IMR-90 (cell line): ENCODE measurements at regions not wholly inside any gene's neighbourhood (a gene's known extent, or its start where the extent isn't known, plus 50 kb on each side); places are given as distances from the start of the nearest gene placed in this dataset.

Source experiments
- ATAC-seq: fragments of 200-7000 bp; cut with Tn5 transposase; 2 replicates; pipeline ENCODE4 v1.9.1; 2020; ENCODE audit warnings: low read depth, mild to moderate bottlenecking, moderate library complexity
- BruUV-seq: library from RNA; stranded (reverse); fragments of 400-500 nt; replicated peaks from 2 replicates; lab custom pipeline; 2021; lab: Mats Ljungman, UMichigan
- CTCF ChIA-PET: fragments of 300-600 bp; formaldehyde crosslinking; extraction: SDS; loops from one replicate; lab custom pipeline; 2021; ENCODE audit warnings: antibody characterized with exemption; lab: Yijun Ruan, JAX
- POLR2A ChIA-PET: fragments of 300-600 bp; sonication (Branson Sonifier 250); formaldehyde crosslinking; loops from one replicate; lab custom pipeline; 2022; ENCODE audit warnings: antibody characterized with exemption; ENCODE audit not compliant: unreplicated experiment; lab: Charles Lee
- DNase-seq: peaks from one replicate; pipeline ENCODE4 v3.0.0; 2013
- H2AFZ ChIP-seq: replicated peaks from 2 replicates; pipeline ENCODE3; 2013; ENCODE audit warnings: low read length, mild to moderate bottlenecking; ENCODE audit not compliant: poor library complexity
- H2AK5ac ChIP-seq: 2 replicates; pipeline ENCODE4 v1.6.1; 2013; ENCODE audit warnings: low read depth, low read length, inconsistent platforms
- H2AK9ac ChIP-seq: replicated peaks from 2 replicates; pipeline ENCODE3; 2013; ENCODE audit warnings: mild to moderate bottlenecking, low read depth, low read length, moderate library complexity; ENCODE audit not compliant: poor library complexity
- H2BK120ac ChIP-seq: 2 replicates; pipeline ENCODE4 v1.6.1; 2013; ENCODE audit warnings: low read depth, low read length, inconsistent platforms
- H2BK15ac ChIP-seq: 3 replicates; pipeline ENCODE4 v1.6.1; 2013; ENCODE audit warnings: low read depth, low read length, inconsistent platforms
- H2BK20ac ChIP-seq: 2 replicates; pipeline ENCODE4 v1.6.1; 2013; ENCODE audit warnings: low read depth, mild to moderate bottlenecking, inconsistent platforms, low read length, moderate library complexity
- H2BK5ac ChIP-seq: 2 replicates; pipeline ENCODE4 v1.6.1; 2013; ENCODE audit warnings: mild to moderate bottlenecking, low read depth, low read length, inconsistent platforms; ENCODE audit not compliant: poor library complexity, severe bottlenecking
- H3K14ac ChIP-seq: replicated peaks from 2 replicates; pipeline ENCODE4 v1.6.1; 2013; ENCODE audit warnings: low read depth, low read length, inconsistent platforms
- H3K18ac ChIP-seq: 2 replicates; pipeline ENCODE4 v1.6.1; 2013; ENCODE audit warnings: low read depth, low read length, control low read depth
- H3K23ac ChIP-seq: 2 replicates; pipeline ENCODE4 v1.6.1; 2013; ENCODE audit warnings: low read depth, low read length, inconsistent platforms
- H3K27ac ChIP-seq: 2 replicates; pipeline ENCODE4 v1.5.1; 2013; ENCODE audit warnings: mild to moderate bottlenecking, control low read depth, low read length; ENCODE audit not compliant: insufficient read depth
- H3K27me3 ChIP-seq: 2 replicates; pipeline ENCODE4 v1.6.1; 2013; ENCODE audit warnings: low read length; ENCODE audit not compliant: control insufficient read depth, insufficient read depth
- H3K36me3 ChIP-seq: 2 replicates; pipeline ENCODE4 v1.6.1; 2013; ENCODE audit warnings: low read length, mixed read lengths; ENCODE audit not compliant: control insufficient read depth, insufficient read depth
- H3K4ac ChIP-seq: 2 replicates; pipeline ENCODE4 v1.6.1; 2013; ENCODE audit warnings: low read depth, low read length, inconsistent platforms
- H3K4me1 ChIP-seq: 2 replicates; pipeline ENCODE4 v1.6.1; 2013; ENCODE audit warnings: low read length, mixed read lengths; ENCODE audit not compliant: control insufficient read depth, insufficient read depth
- H3K4me2 ChIP-seq: 2 replicates; pipeline ENCODE4 v1.6.1; 2013; ENCODE audit warnings: low read depth, mild to moderate bottlenecking, control low read depth, low read length, moderate library complexity
- H3K4me3 ChIP-seq: 2 replicates; pipeline ENCODE4 v1.5.1; 2013; ENCODE audit warnings: low read depth, mild to moderate bottlenecking, control low read depth, low read length, moderate library complexity; ENCODE audit not compliant: insufficient read depth
- H3K56ac ChIP-seq: 2 replicates; pipeline ENCODE4 v1.6.1; 2013; ENCODE audit warnings: low read length, inconsistent platforms; ENCODE audit not compliant: insufficient read depth; ENCODE audit errors: extremely low read depth
- H3K79me1 ChIP-seq, 2 experiments: 2 replicates each; pipeline ENCODE4 v1.6.1; 2013; ENCODE audit warnings: low read length in 2 of 2, inconsistent platforms in 1 of 2, low read depth in 1 of 2
- H3K9ac ChIP-seq: 2 replicates; pipeline ENCODE4 v1.6.1; 2013; ENCODE audit warnings: low read depth, low read length, control low read depth
- H3K9me1 ChIP-seq: 2 replicates; pipeline ENCODE4 v1.6.1; 2013; ENCODE audit warnings: low read length, inconsistent platforms; ENCODE audit not compliant: insufficient read depth
- H3K9me3 ChIP-seq: 2 replicates; pipeline ENCODE4 v1.6.1; 2013; ENCODE audit warnings: low read length; ENCODE audit not compliant: control insufficient read depth, insufficient read depth
- H4K20me1 ChIP-seq: 2 replicates; pipeline ENCODE4 v1.6.1; 2013; ENCODE audit warnings: low read length, inconsistent platforms; ENCODE audit not compliant: insufficient read depth
- H4K5ac ChIP-seq: 2 replicates; pipeline ENCODE4 v1.6.1; 2013; ENCODE audit warnings: mild to moderate bottlenecking, low read depth, low read length, control low read depth
- H4K8ac ChIP-seq, 2 experiments: 2 replicates each; pipeline ENCODE4 v1.6.1; 2013; ENCODE audit warnings: low read depth in 2 of 2, low read length in 2 of 2, control low read depth in 1 of 2, inconsistent platforms in 1 of 2
- H4K91ac ChIP-seq: 2 replicates; pipeline ENCODE4 v1.6.1; 2013; ENCODE audit warnings: low read depth, low read length, inconsistent platforms; ENCODE audit not compliant: insufficient read depth
- BHLHE40 ChIP-seq: fragments of 150-350 bp; IDR thresholded peaks from 2 replicates; pipeline ENCODE4 v1.6.1; 2016; ENCODE audit warnings: mild to moderate bottlenecking, low read depth, low read length
- CEBPB ChIP-seq: IDR thresholded peaks from 2 replicates; pipeline ENCODE4 v1.6.1; 2012; ENCODE audit warnings: low read depth, low read length, improper control_type of control experiment
- CHD1 ChIP-seq: IDR thresholded peaks from 2 replicates; pipeline ENCODE4 v1.6.1; 2012; ENCODE audit warnings: low read depth, low read length, improper control_type of control experiment
- ELK1 ChIP-seq: fragments of 150-350 bp; IDR thresholded peaks from 2 replicates; pipeline ENCODE4 v1.6.1; 2016; ENCODE audit warnings: low read depth, mild to moderate bottlenecking, low read length, moderate library complexity, borderline replicate concordance
- FOS ChIP-seq: fragments of 150-350 bp; IDR thresholded peaks from 2 replicates; pipeline ENCODE4 v1.6.1; 2016; ENCODE audit warnings: low read depth, low read length
- MAFK ChIP-seq: IDR thresholded peaks from 2 replicates; pipeline ENCODE4 v1.6.1; 2012; ENCODE audit warnings: low read depth, low read length, improper control_type of control experiment
- MAZ ChIP-seq: IDR thresholded peaks from 2 replicates; pipeline ENCODE4 v1.6.1; 2012; ENCODE audit warnings: low read depth, mild to moderate bottlenecking, low read length, improper control_type of control experiment, moderate library complexity, borderline replicate concordance
- MXI1 ChIP-seq: IDR thresholded peaks from 2 replicates; pipeline ENCODE4 v1.6.1; 2012; ENCODE audit warnings: low read depth, mild to moderate bottlenecking, low read length, moderate library complexity, borderline replicate concordance
- NFE2L2 ChIP-seq: fragments of 150-350 bp; IDR thresholded peaks from 2 replicates; pipeline ENCODE4 v1.6.1; 2016; ENCODE audit warnings: low read depth, mild to moderate bottlenecking, low read length
- POLR2A ChIP-seq: IDR thresholded peaks from 2 replicates; pipeline ENCODE4 v1.6.1; 2012; ENCODE audit warnings: mild to moderate bottlenecking, low read depth, low read length
- RAD21 ChIP-seq: IDR thresholded peaks from 2 replicates; pipeline ENCODE4 v1.6.1; 2012; ENCODE audit warnings: low read length, improper control_type of control experiment
- RCOR1 ChIP-seq: IDR thresholded peaks from 2 replicates; pipeline ENCODE4 v1.6.1; 2012; ENCODE audit warnings: mild to moderate bottlenecking, low read length, improper control_type of control experiment; ENCODE audit not compliant: insufficient replicate concordance
- RFX5 ChIP-seq: IDR thresholded peaks from 2 replicates; pipeline ENCODE4 v1.8.0; 2012; ENCODE audit warnings: low read depth, mild to moderate bottlenecking, low read length, moderate library complexity
- SMC3 ChIP-seq: fragments of 150-350 bp; IDR thresholded peaks from 2 replicates; pipeline ENCODE4 v1.6.1; 2016; ENCODE audit warnings: low read depth, mild to moderate bottlenecking, antibody characterized with exemption, low read length, moderate library complexity
- USF2 ChIP-seq: fragments of 150-350 bp; IDR thresholded peaks from 2 replicates; pipeline ENCODE4 v1.6.1; 2017; ENCODE audit warnings: mild to moderate bottlenecking, antibody characterized with exemption, low read length, low read depth
- WGBS, 2 experiments: methylation state at CpG; one replicate each; pipeline versions ENCODE4 v1.1.5 to v1.1.7; 2013; ENCODE audit warnings: missing lambda C conversion rate in 2 of 2; ENCODE audit not compliant: insufficient read length in 1 of 2; ENCODE audit errors: extremely low coverage in 2 of 2; 5-methylcytosine and 5-hydroxymethylcytosine counted together
- dilution Hi-C: fragments of 300-500 bp; cut with HindIII; formaldehyde crosslinking; loops from one replicate; pipeline ENCODE4 v1.14.3; 2018; ENCODE audit warnings: low sequenced_read_pairs; ENCODE audit not compliant: unreplicated experiment
- in situ Hi-C: fragments of 300-500 bp; cut with MboI; formaldehyde crosslinking; loops from 3 replicates; pipeline ENCODE4 v1.14.3; 2019; ENCODE audit warnings: low sequenced_read_pairs, inconsistent platforms, mixed read lengths
- intact Hi-C: fragments of 100-400 bp; cut with micrococcal nuclease; formaldehyde crosslinking; loops from 2 replicates; pipeline ENCODE4 v1.10.0; 2022
- TF ChIP-seq, protein P1 (sequence below): conservative IDR thresholded peaks from 2 replicates; pipeline ENCODE4 v1.5.1; 2012; ENCODE audit warnings: mild to moderate bottlenecking, low read depth, low read length, improper control_type of control experiment

GRCh38 chr2:212900715-212901114 is 250.7 kb downstream of the IKZF2 start:
- Histone ChIP-seq H3K9ac (no peak overlapping the region), H3K18ac (no peak overlapping the region), H3K56ac (no peak overlapping the region), H2BK20ac (no peak overlapping the region), H2BK5ac (no peak overlapping the region), H2BK120ac (no peak overlapping the region), H3K27ac (no peak overlapping the region), H3K23ac (no peak overlapping the region), H3K4me1 (no peaks in the 10 kb centered on the region), H2BK15ac (no peak overlapping the region), H3K14ac (no peak overlapping the region), H3K36me3 (no peaks in the 10 kb centered on the region), H3K4ac (no peak overlapping the region), H2AFZ (no peak overlapping the region), H3K27me3 (no peaks in the 10 kb centered on the region), H2AK9ac (no peak overlapping the region), H4K8ac (no peak overlapping the region), H4K91ac (no peak overlapping the region), H3K4me3 (no peak overlapping the region), H3K4me2 (no peak overlapping the region), H3K79me1 (no peaks in the 10 kb centered on the region), H2AK5ac (no peak overlapping the region), H3K9me1 (no peaks in the 10 kb centered on the region), H4K5ac (no peak overlapping the region), H4K20me1 (no peaks in the 10 kb centered on the region), H3K9me3 (no peaks in the 10 kb centered on the region)
- intact Hi-C loops (no loop called here), in situ Hi-C loops (no loop called here), dilution Hi-C loops (no loop called here)
- DNase-seq (no peak), ATAC-seq (no peak)
- WGBS, 2 experiments, result no CpG with 5 or more reads among the region's 1 CpG
- TF ChIP-seq POLR2A (no peak), BHLHE40 (no peak), CEBPB (no peak), RCOR1 (no peak), MXI1 (no peak), MAFK (no peak), RFX5 (no peak), RAD21 (no peak), CHD1 (no peak), NFE2L2 (no peak), FOS (no peak), SMC3 (no peak), MAZ (no peak), ELK1 (no peak), USF2 (no peak)
- TF ChIP-seq, protein P1, sequence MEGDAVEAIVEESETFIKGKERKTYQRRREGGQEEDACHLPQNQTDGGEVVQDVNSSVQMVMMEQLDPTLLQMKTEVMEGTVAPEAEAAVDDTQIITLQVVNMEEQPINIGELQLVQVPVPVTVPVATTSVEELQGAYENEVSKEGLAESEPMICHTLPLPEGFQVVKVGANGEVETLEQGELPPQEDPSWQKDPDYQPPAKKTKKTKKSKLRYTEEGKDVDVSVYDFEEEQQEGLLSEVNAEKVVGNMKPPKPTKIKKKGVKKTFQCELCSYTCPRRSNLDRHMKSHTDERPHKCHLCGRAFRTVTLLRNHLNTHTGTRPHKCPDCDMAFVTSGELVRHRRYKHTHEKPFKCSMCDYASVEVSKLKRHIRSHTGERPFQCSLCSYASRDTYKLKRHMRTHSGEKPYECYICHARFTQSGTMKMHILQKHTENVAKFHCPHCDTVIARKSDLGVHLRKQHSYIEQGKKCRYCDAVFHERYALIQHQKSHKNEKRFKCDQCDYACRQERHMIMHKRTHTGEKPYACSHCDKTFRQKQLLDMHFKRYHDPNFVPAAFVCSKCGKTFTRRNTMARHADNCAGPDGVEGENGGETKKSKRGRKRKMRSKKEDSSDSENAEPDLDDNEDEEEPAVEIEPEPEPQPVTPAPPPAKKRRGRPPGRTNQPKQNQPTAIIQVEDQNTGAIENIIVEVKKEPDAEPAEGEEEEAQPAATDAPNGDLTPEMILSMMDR, result no peak
- BruUV-seq, result no TSS peak
- CTCF ChIA-PET, result no interaction called here
- POLR2A ChIA-PET, result no interaction called here
